HFF-Myc (cell line): ENCODE measurements at regions not wholly inside any gene's neighbourhood (a gene's known extent, or its start where the extent isn't known, plus 50 kb on each side); places are given as distances from the start of the nearest gene placed in this dataset.

ENCODE experiments used
- DNase-seq: peaks from one replicate; pipeline ENCODE4 v3.0.0-alpha.2; 2011; ENCODE audit warnings: low read depth; ENCODE audit errors: extremely low read depth
- H3K4me3 ChIP-seq: replicated peaks from 2 replicates; pipeline ENCODE4 v1.5.1; 2011; ENCODE audit warnings: low read depth, mild to moderate bottlenecking, control low read depth, low read length
- TF ChIP-seq, protein P1 (sequence below): IDR thresholded peaks from 2 replicates; pipeline ENCODE4 v1.5.1; 2012; ENCODE audit warnings: mild to moderate bottlenecking, low read depth, low read length, control low read depth; ENCODE audit errors: missing control alignments

DNA sequence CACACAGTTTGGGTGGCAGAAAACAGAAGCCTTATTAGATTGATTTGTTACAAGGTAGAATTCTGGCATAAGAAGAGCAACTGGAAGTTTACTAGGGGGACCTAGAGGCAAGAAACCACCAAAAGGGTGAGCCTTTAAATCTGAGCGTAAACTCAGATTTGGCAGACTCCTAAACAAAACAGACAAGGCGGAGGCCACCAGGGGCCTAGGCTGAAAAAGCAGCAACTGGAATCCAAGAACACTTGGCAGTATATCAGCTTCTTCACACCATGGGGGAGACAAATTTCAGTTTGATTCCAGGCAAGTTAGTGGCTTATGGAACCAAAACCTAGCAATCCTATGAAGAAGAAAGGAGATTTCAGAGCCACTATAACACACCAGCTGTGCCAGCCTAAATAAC, 220.0 kb downstream of the C3orf38 start:
- TF ChIP-seq, protein P1, sequence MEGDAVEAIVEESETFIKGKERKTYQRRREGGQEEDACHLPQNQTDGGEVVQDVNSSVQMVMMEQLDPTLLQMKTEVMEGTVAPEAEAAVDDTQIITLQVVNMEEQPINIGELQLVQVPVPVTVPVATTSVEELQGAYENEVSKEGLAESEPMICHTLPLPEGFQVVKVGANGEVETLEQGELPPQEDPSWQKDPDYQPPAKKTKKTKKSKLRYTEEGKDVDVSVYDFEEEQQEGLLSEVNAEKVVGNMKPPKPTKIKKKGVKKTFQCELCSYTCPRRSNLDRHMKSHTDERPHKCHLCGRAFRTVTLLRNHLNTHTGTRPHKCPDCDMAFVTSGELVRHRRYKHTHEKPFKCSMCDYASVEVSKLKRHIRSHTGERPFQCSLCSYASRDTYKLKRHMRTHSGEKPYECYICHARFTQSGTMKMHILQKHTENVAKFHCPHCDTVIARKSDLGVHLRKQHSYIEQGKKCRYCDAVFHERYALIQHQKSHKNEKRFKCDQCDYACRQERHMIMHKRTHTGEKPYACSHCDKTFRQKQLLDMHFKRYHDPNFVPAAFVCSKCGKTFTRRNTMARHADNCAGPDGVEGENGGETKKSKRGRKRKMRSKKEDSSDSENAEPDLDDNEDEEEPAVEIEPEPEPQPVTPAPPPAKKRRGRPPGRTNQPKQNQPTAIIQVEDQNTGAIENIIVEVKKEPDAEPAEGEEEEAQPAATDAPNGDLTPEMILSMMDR, result no peak

DNA sequence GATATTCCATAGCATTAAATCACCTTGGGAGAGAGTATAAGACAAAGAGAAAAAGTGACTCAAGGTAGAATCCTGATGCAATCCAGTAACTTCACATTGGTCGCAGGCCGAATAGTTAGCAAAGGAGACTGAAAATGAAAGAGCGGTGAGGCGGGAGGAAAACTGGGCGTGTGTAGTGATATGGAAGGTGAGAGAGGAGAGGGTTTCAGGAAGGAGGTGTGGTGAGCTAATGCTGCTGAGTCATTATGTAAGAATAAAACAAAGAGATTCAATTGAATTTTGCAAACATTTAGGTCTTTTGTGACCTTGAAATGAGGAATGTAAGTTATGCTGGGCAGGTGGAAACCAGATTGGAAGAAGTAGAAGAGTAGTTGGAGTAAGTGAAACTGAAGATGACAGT, 235.3 kb downstream of the C3orf38 start:
- TF ChIP-seq, protein P1, result no peak
- H3K4me3 ChIP-seq, result no peak overlapping the region
- no peak for DNase-seq

More for the DNA sequence above, 220.0 kb downstream of the C3orf38 start:
- no peak overlapping the region for H3K4me3 ChIP-seq
- DNase-seq, result no peak

DNA sequence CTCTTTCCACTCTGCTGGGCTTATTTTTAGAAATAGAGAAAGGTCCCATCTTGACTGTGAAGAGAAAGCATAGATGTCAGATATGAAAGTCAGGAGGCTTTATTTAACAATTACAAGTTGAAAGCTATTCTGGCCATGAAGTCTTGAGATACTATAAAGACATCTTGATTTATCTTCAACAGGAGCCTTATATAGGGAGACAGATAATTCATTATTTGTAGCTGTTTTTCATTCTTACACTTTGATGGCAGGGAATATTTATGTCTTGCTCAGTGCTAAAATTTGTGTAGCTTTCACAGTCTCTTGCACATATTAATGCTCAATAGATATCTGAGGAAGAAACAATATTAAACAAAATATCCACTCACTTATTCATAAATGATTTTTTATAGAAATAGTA, 248.8 kb downstream of the C3orf38 start:
- DNase-seq, result no peak
- TF ChIP-seq, protein P1, result no peak
- H3K4me3 ChIP-seq, result no peak overlapping the region

DNA sequence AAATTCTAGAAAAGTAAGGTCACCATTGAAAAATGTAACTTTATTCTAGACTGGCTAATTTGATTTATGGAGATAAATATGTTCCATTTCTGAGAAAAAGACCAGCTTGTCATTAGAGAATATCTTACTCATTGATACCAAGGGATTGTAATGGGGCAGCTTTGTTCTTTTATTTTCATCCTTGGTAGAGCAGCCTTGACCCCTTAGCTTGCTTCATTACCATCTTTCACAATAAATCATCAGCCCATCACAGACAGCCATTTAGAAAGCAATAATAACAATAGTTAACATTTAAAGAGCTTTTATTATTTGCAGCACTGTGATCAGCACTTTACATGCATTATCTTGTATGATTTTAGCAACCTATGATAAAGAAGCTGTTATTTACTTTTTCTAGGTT, 253.6 kb downstream of the C3orf38 start:
- no peak for DNase-seq

DNA sequence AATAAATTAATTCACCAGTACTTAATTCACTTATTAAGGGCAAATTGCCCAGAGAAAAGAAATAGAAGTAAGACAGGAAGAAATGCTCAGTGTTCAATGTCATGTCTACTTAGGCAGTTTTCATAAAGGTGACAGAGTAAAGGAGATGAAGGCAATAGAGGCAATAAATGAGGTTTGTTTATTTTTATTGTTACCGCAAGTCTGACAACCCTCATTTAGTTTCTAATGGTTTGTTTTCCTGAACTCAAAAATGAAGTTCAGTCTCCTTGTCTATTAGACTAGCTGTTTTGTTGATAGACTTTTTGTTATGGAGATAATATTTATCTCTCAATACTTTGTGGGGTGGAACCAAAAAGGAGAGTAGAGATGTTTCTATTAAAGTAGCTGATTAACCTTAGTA, 258.3 kb downstream of the C3orf38 start:
- DNase-seq, result no peak
- H3K4me3 ChIP-seq, result no peak overlapping the region
- TF ChIP-seq, protein P1, result no peak

More for the DNA sequence above, 253.6 kb downstream of the C3orf38 start:
- H3K4me3 ChIP-seq, result no peak overlapping the region
- TF ChIP-seq, protein P1, result no peak

DNA sequence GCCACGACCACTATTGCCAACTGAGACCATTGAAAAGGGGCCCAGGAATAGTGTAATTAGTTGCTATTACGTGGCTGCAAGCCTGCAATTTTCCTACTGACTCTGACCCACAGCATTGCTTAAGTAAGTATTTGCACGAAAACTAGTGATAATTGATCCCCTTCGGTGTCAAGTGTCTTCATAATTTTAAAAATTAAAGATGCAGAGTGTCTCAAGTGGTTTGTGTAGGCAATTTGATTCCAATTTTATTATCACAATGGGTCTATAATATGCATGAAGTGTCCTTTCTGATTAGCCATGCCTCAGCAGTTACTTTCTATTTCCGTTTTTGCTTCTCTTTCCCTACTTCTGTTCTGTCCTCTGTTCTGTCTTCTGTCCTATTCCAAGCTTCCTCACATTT, 259.2 kb downstream of the C3orf38 start:
- TF ChIP-seq, protein P1, result no peak
- H3K4me3 ChIP-seq, result no peak overlapping the region
- no peak for DNase-seq

DNA sequence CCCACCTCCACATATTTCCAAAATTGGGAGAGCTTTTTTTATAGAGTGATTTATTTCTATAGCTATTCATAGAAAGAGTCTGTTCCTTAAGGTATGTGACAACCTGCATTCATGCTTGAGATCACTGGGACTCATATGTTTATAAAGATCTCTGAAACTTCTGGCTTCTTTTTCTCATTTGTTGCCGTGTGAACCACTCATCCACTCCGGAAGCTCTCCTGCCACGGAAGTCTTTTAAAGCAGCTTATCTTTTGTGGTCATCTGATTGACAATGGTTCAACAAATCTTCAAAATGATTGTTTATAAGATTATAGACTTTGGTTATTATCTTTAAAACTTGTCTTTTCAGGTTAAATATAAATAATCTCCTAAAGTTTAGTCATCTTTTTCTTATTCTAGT, 260.5 kb downstream of the C3orf38 start:
- H3K4me3 ChIP-seq, result no peak overlapping the region
- no peak for DNase-seq
- TF ChIP-seq, protein P1, result no peak
